GM12878 (cell line): ENCODE measurements at regions not wholly inside any gene's neighbourhood (a gene's known extent, or its start where the extent isn't known, plus 50 kb on each side); places are given as distances from the start of the nearest gene placed in this dataset.

Source experiments
- ATAC-seq: fragments of 200-7000 bp; cut with Tn5 transposase; 3 replicates; pipeline ENCODE4 v1.9.1; 2020; ENCODE audit warnings: mild to moderate bottlenecking, moderate library complexity
- BruUV-seq: library from RNA; stranded (reverse); fragments of 400-500 nt; replicated peaks from 2 replicates; lab custom pipeline; 2021; lab: Mats Ljungman, UMichigan
- CTCF ChIA-PET: fragments of 300-600 bp; sonication (Branson Sonifier 250); formaldehyde crosslinking; extraction: SDS; loops from one replicate; lab custom pipeline; 2021; ENCODE audit warnings: inconsistent platforms; lab: Yijun Ruan, JAX
- POLR2A ChIA-PET: fragments of 350-600 bp; formaldehyde crosslinking; extraction: SDS; loops from one replicate; lab custom pipeline; 2021; ENCODE audit warnings: inconsistent platforms; lab: Charles Lee
- RAD21 ChIA-PET: fragments of 300-600 bp; sonication (Branson Sonifier 250); formaldehyde crosslinking; loops from one replicate; lab custom pipeline; 2023; ENCODE audit warnings: antibody characterized with exemption; ENCODE audit not compliant: unreplicated experiment; lab: Charles Lee
- SMC1A ChIA-PET: fragments of 300-600 bp; sonication (Branson Sonifier 250); formaldehyde crosslinking; loops from one replicate; lab custom pipeline; 2023; ENCODE audit not compliant: unreplicated experiment, uncharacterized antibody; lab: Charles Lee
- DNase-seq: peaks from one replicate; pipeline ENCODE4 v3.0.0-alpha.2; 2011; ENCODE audit warnings: low read depth, low spot score
- FAIRE-seq: peaks from 3 replicates; lab custom pipeline; 2011; peaks lifted over from hg19 to GRCh38; lab: Jason Lieb, UNC
- H2AFZ ChIP-seq: 2 replicates; pipeline ENCODE4 v1.6.0; 2011; ENCODE audit warnings: low read depth, low read length, control low read depth; ENCODE audit not compliant: control insufficient read depth
- H3K27ac ChIP-seq: 2 replicates; pipeline ENCODE4 v1.5.1; 2011; ENCODE audit warnings: control low read depth; ENCODE audit not compliant: control insufficient read depth, insufficient read depth
- H3K27me3 ChIP-seq, 2 experiments: replicated peaks in 1 of 2; 2 replicates each; pipeline versions ENCODE4 v1.6.0 to v1.6.1; 2011; ENCODE audit warnings: low read length in 1 of 2; ENCODE audit not compliant: control insufficient read depth in 2 of 2, insufficient read depth in 2 of 2
- H3K36me3 ChIP-seq, 2 experiments: 2 replicates each; pipeline ENCODE4 v1.5.1; 2011; ENCODE audit warnings: low read length in 1 of 2; ENCODE audit not compliant: control insufficient read depth in 2 of 2, insufficient read depth in 2 of 2
- H3K4me1 ChIP-seq: 2 replicates; pipeline ENCODE4 v1.6.1; 2011; ENCODE audit warnings: mild to moderate bottlenecking, low read length, moderate library complexity, mixed read lengths; ENCODE audit not compliant: control insufficient read depth, insufficient read depth
- H3K4me2 ChIP-seq: 2 replicates; pipeline ENCODE4 v1.6.0; 2011; ENCODE audit warnings: control low read depth; ENCODE audit not compliant: control insufficient read depth, insufficient read depth
- H3K4me3 ChIP-seq: fragments of 200-600 bp; sonication (generic); 2 replicates; pipeline ENCODE4 v1.5.1; 2016
- H3K79me2 ChIP-seq: 2 replicates; pipeline ENCODE4 v1.6.0; 2011; ENCODE audit warnings: low read length; ENCODE audit not compliant: control insufficient read depth, insufficient read depth
- H3K9ac ChIP-seq: 2 replicates; pipeline ENCODE4 v1.8.0; 2011; ENCODE audit warnings: low read length, control low read depth, mixed read lengths; ENCODE audit not compliant: control insufficient read depth, insufficient read depth
- H3K9me3 ChIP-seq: replicated peaks from 3 replicates; pipeline ENCODE4 v1.5.1; 2011; ENCODE audit warnings: mild to moderate bottlenecking, low read length; ENCODE audit not compliant: control insufficient read depth, insufficient read depth
- H4K20me1 ChIP-seq: 2 replicates; pipeline ENCODE4 v1.6.0; 2011; ENCODE audit not compliant: control insufficient read depth, insufficient read depth
- CBX5 ChIP-seq: sonication (generic); IDR thresholded peaks from 2 replicates; pipeline ENCODE4 v1.6.1; 2016; ENCODE audit warnings: low read depth, moderate library complexity, mild to moderate bottlenecking, inconsistent platforms
- CTCF ChIP-seq, 3 experiments: IDR thresholded peaks in 2 of 3; conservative IDR thresholded peaks in 1 of 3; 2 replicates each; pipeline ENCODE4 v1.5.1; 2011; ENCODE audit warnings: low read depth in 3 of 3, low read length in 3 of 3, mild to moderate bottlenecking in 3 of 3, control low read depth in 2 of 3, moderate library complexity in 2 of 3, inconsistent platforms in 1 of 3, mixed read lengths in 1 of 3; ENCODE audit not compliant: control insufficient read depth in 2 of 3, insufficient read depth in 1 of 3; ENCODE audit errors: extremely low read depth in 1 of 3
- HCFC1 ChIP-seq: fragments of 150-350 bp; IDR thresholded peaks from 2 replicates; pipeline ENCODE4 v1.6.1; 2014; ENCODE audit warnings: low read length
- IRF3 ChIP-seq: fragments of 450-650 bp; IDR thresholded peaks from 2 replicates; pipeline ENCODE4 v1.6.1; 2014; ENCODE audit warnings: mild to moderate bottlenecking
- KAT2A ChIP-seq: conservative IDR thresholded peaks from 2 replicates; pipeline ENCODE4 v1.6.1; 2011; ENCODE audit warnings: low read depth, low read length; ENCODE audit not compliant: control insufficient read depth
- MEF2A ChIP-seq: IDR thresholded peaks from 2 replicates; pipeline ENCODE4 v1.6.1; 2011; ENCODE audit warnings: low read depth, mild to moderate bottlenecking, low read length, moderate library complexity; ENCODE audit not compliant: insufficient read depth
- MEF2B ChIP-seq: fragments of 450-650 bp; IDR thresholded peaks from 2 replicates; pipeline ENCODE4 v1.6.1; 2018; ENCODE audit warnings: mild to moderate bottlenecking, moderate library complexity; ENCODE audit not compliant: partially characterized antibody, poor library complexity, severe bottlenecking
- RAD51 ChIP-seq: fragments of 450-650 bp; IDR thresholded peaks from 2 replicates; pipeline ENCODE4 v1.6.1; 2016; ENCODE audit warnings: moderate library complexity, mild to moderate bottlenecking, inconsistent platforms
- RFX5 ChIP-seq: IDR thresholded peaks from 2 replicates; pipeline ENCODE4 v1.6.1; 2011; ENCODE audit warnings: low read depth, low read length, improper control_type of control experiment
- SIX5 ChIP-seq: IDR thresholded peaks from 2 replicates; pipeline ENCODE4 v1.6.1; 2011; ENCODE audit warnings: mild to moderate bottlenecking, low read depth, low read length, moderate library complexity; ENCODE audit not compliant: severe bottlenecking
- SP1 ChIP-seq: IDR thresholded peaks from one replicate; pipeline ENCODE4 v1.6.1; 2011; ENCODE audit warnings: low read depth, low read length
- TARDBP ChIP-seq: IDR thresholded peaks from 2 replicates; pipeline ENCODE4 v1.6.1; 2016; ENCODE audit warnings: borderline replicate concordance
- ZNF622 ChIP-seq: fragments of 450-650 bp; IDR thresholded peaks from 2 replicates; pipeline ENCODE4 v1.6.1; 2017; ENCODE audit warnings: mild to moderate bottlenecking, inconsistent platforms
- ZSCAN29 ChIP-seq: fragments of 450-650 bp; IDR thresholded peaks from 2 replicates; pipeline ENCODE4 v1.6.1; 2017; ENCODE audit warnings: mild to moderate bottlenecking, moderate library complexity
- WGBS: methylation state at CpG from one replicate; pipeline ENCODE4 v1.1.6; 2016; ENCODE audit warnings: low lambda C conversion rate; ENCODE audit not compliant: insufficient replicate concordance, insufficient coverage; ENCODE audit errors: missing lambda C conversion rate; 5-methylcytosine and 5-hydroxymethylcytosine counted together
- in situ Hi-C: fragments of 300-500 bp; cut with MboI; formaldehyde crosslinking; loops from 9 replicates; pipeline ENCODE4 v1.14.3; 2018; ENCODE audit warnings: mixed read lengths
- intact Hi-C: fragments of 100-400 bp; cut with micrococcal nuclease; formaldehyde crosslinking; loops from one replicate; pipeline ENCODE4 v1.14.2; 2022; ENCODE audit not compliant: unreplicated experiment
- TF ChIP-seq, protein P1 (sequence below): fragments of 450-650 bp; IDR thresholded peaks from 2 replicates; pipeline ENCODE4 v1.6.1; 2018; ENCODE audit warnings: mild to moderate bottlenecking, low read depth, moderate library complexity; ENCODE audit not compliant: partially characterized antibody

- CTCF ChIA-PET, result no interaction called here
- TF ChIP-seq IRF3 (no peak), TARDBP (no peak), RAD51 (no peak), CTCF (IDR thresholded peaks at IDR 0.05 in 2 of 3, conservative IDR thresholded peaks at IDR 0.05 in 1 of 3; ENCODE audit: control insufficient read depth in 2 of 3, extremely low read depth in 1 of 3, insufficient read depth in 1 of 3, low read depth in 3 of 3, low read length in 3 of 3) (no peak), ZSCAN29 (no peak), SP1 (no peak), SIX5 (no peak), RFX5 (no peak), HCFC1 (no peak), MEF2A (no peak), MEF2B (no peak), KAT2A (no peak), ZNF622 (no peak), CBX5 (no peak)
- TF ChIP-seq, protein P1, sequence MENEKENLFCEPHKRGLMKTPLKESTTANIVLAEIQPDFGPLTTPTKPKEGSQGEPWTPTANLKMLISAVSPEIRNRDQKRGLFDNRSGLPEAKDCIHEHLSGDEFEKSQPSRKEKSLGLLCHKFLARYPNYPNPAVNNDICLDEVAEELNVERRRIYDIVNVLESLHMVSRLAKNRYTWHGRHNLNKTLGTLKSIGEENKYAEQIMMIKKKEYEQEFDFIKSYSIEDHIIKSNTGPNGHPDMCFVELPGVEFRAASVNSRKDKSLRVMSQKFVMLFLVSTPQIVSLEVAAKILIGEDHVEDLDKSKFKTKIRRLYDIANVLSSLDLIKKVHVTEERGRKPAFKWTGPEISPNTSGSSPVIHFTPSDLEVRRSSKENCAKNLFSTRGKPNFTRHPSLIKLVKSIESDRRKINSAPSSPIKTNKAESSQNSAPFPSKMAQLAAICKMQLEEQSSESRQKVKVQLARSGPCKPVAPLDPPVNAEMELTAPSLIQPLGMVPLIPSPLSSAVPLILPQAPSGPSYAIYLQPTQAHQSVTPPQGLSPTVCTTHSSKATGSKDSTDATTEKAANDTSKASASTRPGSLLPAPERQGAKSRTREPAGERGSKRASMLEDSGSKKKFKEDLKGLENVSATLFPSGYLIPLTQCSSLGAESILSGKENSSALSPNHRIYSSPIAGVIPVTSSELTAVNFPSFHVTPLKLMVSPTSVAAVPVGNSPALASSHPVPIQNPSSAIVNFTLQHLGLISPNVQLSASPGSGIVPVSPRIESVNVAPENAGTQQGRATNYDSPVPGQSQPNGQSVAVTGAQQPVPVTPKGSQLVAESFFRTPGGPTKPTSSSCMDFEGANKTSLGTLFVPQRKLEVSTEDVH, result no peak
These were observed 392.0 kb downstream of the IL20RB start for GRCh38 chr3:137349557-137350348.

More at GRCh38 chr3:137349557-137350348, 392.0 kb downstream of the IL20RB start:
- H3K9me3 ChIP-seq, result no peaks in the 10 kb centered on the region; the same call in 2 of the 3 replicates
- intact Hi-C loops, result loop anchor here (10.0 kb wide), 1 partner anchor 485 kb away; the partner anchor contains the start of gene NCK1
- ATAC-seq (peak; percentile 84), FAIRE-seq (no peak), DNase-seq (no peak)
- no peak overlapping the region for H3K9ac ChIP-seq
- H3K36me3 ChIP-seq, result no peaks in the 10 kb centered on the region
- whole genome bisulfite sequencing, result 50% methylated on average over 8 of the region's 8 CpGs
- no peak overlapping the region for H3K4me2 ChIP-seq
- in situ Hi-C loops, result no loop called here
- H3K4me1 ChIP-seq, result no peaks in the 10 kb centered on the region
- POLR2A ChIA-PET, result interaction anchor here (0.5 kb wide), 1 partner anchor 897 kb away, joined by 3 read pairs; no protein-coding TSS in a partner anchor
- H2AFZ ChIP-seq, result no peak overlapping the region
- H3K27me3 ChIP-seq, result no peaks in the 10 kb centered on the region
- no peak overlapping the region for H3K4me3 ChIP-seq
- SMC1A ChIA-PET, result no interaction called here
- no peaks in the 10 kb centered on the region for H4K20me1 ChIP-seq
- no TSS peak for BruUV-seq
- no peaks in the 10 kb centered on the region for H3K79me2 ChIP-seq
- RAD21 ChIA-PET, result interaction anchor here (1.5 kb wide), 1 partner anchor 24 kb away, joined by 3 read pairs; no protein-coding TSS in a partner anchor
- no peak overlapping the region for H3K27ac ChIP-seq
